ENCODE measurements at regions not wholly inside any gene's neighbourhood (a gene's known extent, or its start where the extent isn't known, plus 50 kb on each side); places are given as distances from the start of the nearest gene placed in this dataset.

GRCh38 chr2:145226901-145227300, 707.0 kb upstream of the ZEB2 start:
- no peak for DNase-seq (ENCODE audit: low spot score)
- H3K27ac Mint-ChIP-seq: no peak overlapping the region
- intact Hi-C loops (cut with micrococcal nuclease): no loop called here
- H3K9me3 Mint-ChIP-seq: no peaks in the 10 kb centered on the region
- no peak overlapping the region for H3K4me3 Mint-ChIP-seq
- H3K27me3 Mint-ChIP-seq (ENCODE audit: insufficient read depth): no peaks in the 10 kb centered on the region
- H3K4me1 Mint-ChIP-seq (ENCODE audit: low read depth): no peaks in the 10 kb centered on the region
- no peaks in the 10 kb centered on the region for H3K36me3 Mint-ChIP-seq (ENCODE audit: low read depth)

- H3K36me3 Mint-ChIP-seq (ENCODE audit: low read depth): no peaks in the 10 kb centered on the region
- no peak overlapping the region for H3K27ac Mint-ChIP-seq
- intact Hi-C loops (cut with micrococcal nuclease): no loop called here
- H3K4me1 Mint-ChIP-seq (ENCODE audit: low read depth): no peaks in the 10 kb centered on the region
- no peak for DNase-seq (ENCODE audit: low spot score)
- H3K9me3 Mint-ChIP-seq: no peaks in the 10 kb centered on the region
- no peaks in the 10 kb centered on the region for H3K27me3 Mint-ChIP-seq (ENCODE audit: insufficient read depth)
- no peak overlapping the region for H3K4me3 Mint-ChIP-seq
Observed at GRCh38 chr2:145221516-145221915, 701.6 kb upstream of the ZEB2 start.

- H3K4me3 Mint-ChIP-seq: no peak overlapping the region
- H3K27me3 Mint-ChIP-seq (ENCODE audit: insufficient read depth): no peaks in the 10 kb centered on the region
- H3K9me3 Mint-ChIP-seq: no peaks in the 10 kb centered on the region
- no peaks in the 10 kb centered on the region for H3K36me3 Mint-ChIP-seq (ENCODE audit: low read depth)
- DNase-seq (ENCODE audit: low spot score): no peak
- intact Hi-C loops (cut with micrococcal nuclease): no loop called here
- no peaks in the 10 kb centered on the region for H3K4me1 Mint-ChIP-seq (ENCODE audit: low read depth)
- H3K27ac Mint-ChIP-seq: no peak overlapping the region
Observed at GRCh38 chr2:145221032-145221431, 701.1 kb upstream of the ZEB2 start.

GRCh38 chr2:145220496-145220895, 700.6 kb upstream of the ZEB2 start:
- Mint-ChIP-seq H3K27me3 (ENCODE audit: insufficient read depth) (no peaks in the 10 kb centered on the region), H3K36me3 (ENCODE audit: low read depth) (no peaks in the 10 kb centered on the region), H3K4me3 (no peak overlapping the region), H3K4me1 (ENCODE audit: low read depth) (no peaks in the 10 kb centered on the region), H3K27ac (no peak overlapping the region), H3K9me3 (no peaks in the 10 kb centered on the region)
- no peak for DNase-seq (ENCODE audit: low spot score)
- intact Hi-C loops (cut with micrococcal nuclease): no loop called here

- intact Hi-C loops (cut with micrococcal nuclease): no loop called here
- peaks cover 5% of the 10 kb centered on the region for H3K9me3 Mint-ChIP-seq
- H3K4me1 Mint-ChIP-seq (ENCODE audit: low read depth): no peaks in the 10 kb centered on the region
- no peak overlapping the region for H3K4me3 Mint-ChIP-seq
- H3K27me3 Mint-ChIP-seq (ENCODE audit: insufficient read depth): no peaks in the 10 kb centered on the region
- no peaks in the 10 kb centered on the region for H3K36me3 Mint-ChIP-seq (ENCODE audit: low read depth)
- DNase-seq (ENCODE audit: low spot score): no peak
- H3K27ac Mint-ChIP-seq: no peak overlapping the region
Observed at GRCh38 chr2:145207884-145208283, 688.0 kb upstream of the ZEB2 start.

- Mint-ChIP-seq H3K27ac (no peak overlapping the region), H3K9me3 (peaks cover 5% of the 10 kb centered on the region), H3K36me3 (ENCODE audit: low read depth) (no peaks in the 10 kb centered on the region), H3K4me3 (no peak overlapping the region), H3K4me1 (ENCODE audit: low read depth) (no peaks in the 10 kb centered on the region), H3K27me3 (ENCODE audit: insufficient read depth) (no peaks in the 10 kb centered on the region)
- DNase-seq (ENCODE audit: low spot score): no peak
- intact Hi-C loops (cut with micrococcal nuclease): no loop called here
Observed at GRCh38 chr2:145206496-145207281, 686.8 kb upstream of the ZEB2 start.

GRCh38 chr2:145203891-145204290, 684.0 kb upstream of the ZEB2 start:
- intact Hi-C loops (cut with micrococcal nuclease): no loop called here
- H3K36me3 Mint-ChIP-seq (ENCODE audit: low read depth): no peaks in the 10 kb centered on the region
- no peak overlapping the region for H3K27ac Mint-ChIP-seq
- no peaks in the 10 kb centered on the region for H3K4me1 Mint-ChIP-seq (ENCODE audit: low read depth)
- DNase-seq (ENCODE audit: low spot score): no peak
- no peak overlapping the region for H3K4me3 Mint-ChIP-seq
- no peaks in the 10 kb centered on the region for H3K9me3 Mint-ChIP-seq
- H3K27me3 Mint-ChIP-seq (ENCODE audit: insufficient read depth): peaks cover 4% of the 10 kb centered on the region

GRCh38 chr2:145199827-145200706, 680.1 kb upstream of the ZEB2 start:
- H3K27me3 Mint-ChIP-seq (ENCODE audit: insufficient read depth): peaks cover 4% of the 10 kb centered on the region
- no peaks in the 10 kb centered on the region for H3K36me3 Mint-ChIP-seq (ENCODE audit: low read depth)
- intact Hi-C loops (cut with micrococcal nuclease): no loop called here
- DNase-seq (ENCODE audit: low spot score): no peak
- no peak overlapping the region for H3K4me3 Mint-ChIP-seq
- H3K27ac Mint-ChIP-seq: no peak overlapping the region
- H3K4me1 Mint-ChIP-seq (ENCODE audit: low read depth): no peaks in the 10 kb centered on the region
- H3K9me3 Mint-ChIP-seq: no peaks in the 10 kb centered on the region

GRCh38 chr2:145199042-145199441, 679.1 kb upstream of the ZEB2 start:
- no peak overlapping the region for H3K4me3 Mint-ChIP-seq
- H3K27me3 Mint-ChIP-seq (ENCODE audit: insufficient read depth): peaks cover 4% of the 10 kb centered on the region
- intact Hi-C loops (cut with micrococcal nuclease): no loop called here
- no peak for DNase-seq (ENCODE audit: low spot score)
- H3K36me3 Mint-ChIP-seq (ENCODE audit: low read depth): no peaks in the 10 kb centered on the region
- H3K27ac Mint-ChIP-seq: no peak overlapping the region
- H3K4me1 Mint-ChIP-seq (ENCODE audit: low read depth): no peaks in the 10 kb centered on the region
- no peaks in the 10 kb centered on the region for H3K9me3 Mint-ChIP-seq

- Mint-ChIP-seq H3K27me3 (ENCODE audit: insufficient read depth) (peaks cover 4% of the 10 kb centered on the region), H3K36me3 (ENCODE audit: low read depth) (no peaks in the 10 kb centered on the region), H3K4me1 (ENCODE audit: low read depth) (no peaks in the 10 kb centered on the region), H3K4me3 (no peak overlapping the region), H3K9me3 (no peaks in the 10 kb centered on the region), H3K27ac (no peak overlapping the region)
- DNase-seq (ENCODE audit: low spot score): no peak
- intact Hi-C loops (cut with micrococcal nuclease): no loop called here
Observed at GRCh38 chr2:145198555-145198954, 678.6 kb upstream of the ZEB2 start.

GRCh38 chr2:145197944-145198343, 678.0 kb upstream of the ZEB2 start:
- no peaks in the 10 kb centered on the region for H3K36me3 Mint-ChIP-seq (ENCODE audit: low read depth)
- H3K27me3 Mint-ChIP-seq (ENCODE audit: insufficient read depth): peaks cover 4% of the 10 kb centered on the region
- no peak overlapping the region for H3K4me3 Mint-ChIP-seq
- H3K27ac Mint-ChIP-seq: no peak overlapping the region
- no peak for DNase-seq (ENCODE audit: low spot score)
- no peaks in the 10 kb centered on the region for H3K9me3 Mint-ChIP-seq
- intact Hi-C loops (cut with micrococcal nuclease): no loop called here
- H3K4me1 Mint-ChIP-seq (ENCODE audit: low read depth): no peaks in the 10 kb centered on the region

GRCh38 chr2:145194673-145195072, 674.8 kb upstream of the ZEB2 start:
- Mint-ChIP-seq H3K36me3 (ENCODE audit: low read depth) (no peaks in the 10 kb centered on the region), H3K27me3 (ENCODE audit: insufficient read depth) (no peaks in the 10 kb centered on the region), H3K4me3 (no peak overlapping the region), H3K27ac (no peak overlapping the region), H3K9me3 (no peaks in the 10 kb centered on the region), H3K4me1 (ENCODE audit: low read depth) (no peaks in the 10 kb centered on the region)
- no peak for DNase-seq (ENCODE audit: low spot score)
- intact Hi-C loops (cut with micrococcal nuclease): no loop called here

GRCh38 chr2:145190031-145190703, 670.2 kb upstream of the ZEB2 start:
- Mint-ChIP-seq H3K27me3 (ENCODE audit: insufficient read depth) (no peaks in the 10 kb centered on the region), H3K36me3 (ENCODE audit: low read depth) (no peaks in the 10 kb centered on the region), H3K4me3 (no peak overlapping the region), H3K27ac (no peak overlapping the region), H3K9me3 (no peaks in the 10 kb centered on the region), H3K4me1 (ENCODE audit: low read depth) (no peaks in the 10 kb centered on the region)
- no peak for DNase-seq (ENCODE audit: low spot score)
- intact Hi-C loops (cut with micrococcal nuclease): no loop called here

All from activated T-helper 1 cell treated with anti-CD3 and anti-CD28 coated beads, Interleukin-12 subunit alpha, Interleukin-12 subunit beta, Interleukin-2, Interleukin-4 antibody, amounts not matched to agents 30 ng/mL and 10 ng/mL and 1 ng/mL, durations not matched to agents 14 hours and 24 hours and 36 hours (primary cell).